NCI-H1436 treated with DMSO at 0.1 percent for 48 hours (cell line): ENCODE measurements at regions not wholly inside any gene's neighbourhood (a gene's known extent, or its start where the extent isn't known, plus 50 kb on each side); places are given as distances from the start of the nearest gene placed in this dataset.

Experiments
- DNase-seq: peaks from one replicate; lab custom pipeline; 2025; lab: John Stamatoyannopoulos, UW

DNA sequence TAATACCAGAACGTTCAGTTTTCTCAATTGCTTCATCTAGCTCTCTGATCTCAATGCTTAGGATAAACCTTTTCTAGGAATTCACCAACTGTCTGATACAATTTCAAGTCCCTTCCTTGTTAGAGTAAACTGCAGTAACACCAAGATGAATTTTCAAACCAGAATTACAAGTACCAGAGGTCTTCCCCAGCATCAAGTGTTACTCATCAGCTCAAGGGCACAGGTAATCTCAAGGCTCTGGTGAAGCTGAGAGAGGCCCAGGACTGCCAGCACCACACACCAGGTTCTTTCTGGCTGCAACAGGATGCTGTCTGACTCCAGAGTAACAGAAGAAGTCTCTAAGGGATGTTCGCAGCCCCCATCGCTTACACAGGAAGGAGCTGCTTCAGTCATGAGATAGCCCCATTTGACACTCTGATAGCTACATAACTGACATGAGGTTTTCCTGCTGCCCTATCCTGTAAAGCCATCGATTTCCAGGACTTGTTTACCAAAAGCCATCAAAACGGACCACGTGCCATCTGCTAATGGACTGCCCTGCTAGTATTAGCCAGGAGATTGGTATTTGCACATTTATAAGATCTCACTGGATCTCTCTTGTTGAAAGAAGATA lies 549.4 kb downstream of the UTRN start:
- DNase-seq = no peak

DNA sequence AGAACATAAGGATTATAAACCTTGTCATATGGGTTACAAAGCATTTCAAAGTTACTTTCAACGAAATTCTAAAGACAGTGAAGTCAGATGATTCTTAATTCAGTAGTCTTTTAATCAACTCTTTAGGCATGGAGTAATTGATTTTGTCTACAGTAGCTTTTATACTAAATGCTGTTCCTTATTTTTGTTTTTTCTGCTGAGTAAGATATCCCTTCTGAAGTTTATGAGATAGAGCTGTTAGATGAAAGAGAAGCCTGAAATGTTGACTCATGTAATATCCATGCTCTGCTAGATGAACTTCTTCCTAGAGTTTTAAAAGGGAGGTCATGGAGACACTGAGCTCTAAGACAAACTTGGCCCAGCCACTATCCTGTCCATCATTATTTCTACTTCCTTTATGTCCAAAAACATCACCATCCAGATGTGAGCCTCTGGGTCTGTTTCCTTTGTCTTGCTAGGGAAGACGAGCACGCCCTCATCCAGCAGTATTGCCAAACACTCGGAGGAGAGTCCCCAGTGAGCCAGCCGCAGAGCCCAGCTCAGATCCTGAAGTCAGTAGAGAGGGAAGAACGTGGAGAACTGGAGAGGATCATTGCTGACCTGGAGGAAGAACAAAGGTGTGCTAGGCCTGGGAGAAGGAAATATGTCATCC lies 550.3 kb downstream of the UTRN start:
- DNase-seq = no peak

- no peak for DNase-seq
These were observed 555.5 kb downstream of the UTRN start for GRCh38 chr6:144840619-144841018.

- DNase-seq = no peak
These were observed 558.6 kb downstream of the UTRN start for GRCh38 chr6:144843701-144844100.

DNA sequence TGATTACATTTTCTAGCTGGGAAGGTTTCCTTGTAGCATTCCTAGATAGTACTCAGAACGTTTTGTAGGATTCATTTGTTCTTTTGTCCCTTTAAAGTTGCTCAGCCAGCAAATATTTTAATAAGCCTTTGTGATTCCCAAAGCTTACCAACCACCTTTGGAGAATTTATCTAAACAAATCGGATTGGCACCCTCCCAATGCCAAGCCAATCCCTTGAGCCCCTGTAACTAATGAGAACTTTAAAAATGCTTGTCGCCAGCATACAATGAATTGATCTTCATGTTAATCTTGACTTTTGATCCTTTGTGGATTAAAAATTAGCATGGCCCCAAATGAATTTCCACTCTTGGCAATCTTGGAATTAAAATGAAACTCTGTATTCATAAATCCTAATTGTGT lies 559.5 kb downstream of the UTRN start:
- no peak for DNase-seq

DNA sequence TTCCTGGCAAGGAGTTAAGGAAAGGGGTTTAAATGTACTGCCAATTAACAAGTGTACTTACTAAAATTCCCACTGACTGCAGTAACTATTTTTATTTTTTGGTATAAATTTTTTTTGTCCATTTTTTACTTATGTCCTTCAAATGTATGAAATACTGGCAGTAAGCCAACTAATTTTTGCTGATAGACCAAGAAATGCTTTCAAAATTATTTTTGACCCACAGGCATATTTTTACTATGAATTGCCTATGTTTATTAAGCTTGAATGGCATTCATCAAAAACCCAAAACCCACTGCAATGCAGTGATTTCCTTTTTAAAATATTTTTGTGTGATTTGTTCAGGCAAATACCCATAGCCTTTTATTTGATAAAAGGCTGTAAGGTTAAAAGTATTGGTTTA lies 560.1 kb downstream of the UTRN start:
- DNase-seq = no peak

- no peak for DNase-seq
These were observed 562.8 kb downstream of the UTRN start for GRCh38 chr6:144847916-144848315.

DNA sequence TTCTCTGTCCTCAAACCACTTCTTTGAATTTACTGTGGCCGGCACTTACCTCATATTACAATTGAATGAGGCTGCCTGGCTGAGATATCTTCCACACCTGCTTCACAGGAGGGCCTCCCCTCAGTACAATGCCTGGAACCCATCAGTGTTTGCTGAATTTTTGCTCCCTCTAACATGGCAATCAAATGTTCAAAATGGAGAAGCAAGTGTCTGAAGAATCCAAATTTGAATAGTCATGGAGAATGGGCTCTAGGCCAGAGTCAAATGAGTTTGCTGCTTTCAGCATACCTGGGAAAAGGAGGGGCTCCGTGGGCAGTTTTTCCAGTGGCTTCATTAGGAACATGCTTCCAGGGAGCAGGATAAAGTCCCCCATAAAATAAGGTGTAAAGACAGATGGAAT lies 564.8 kb downstream of the UTRN start:
- DNase-seq = no peak

- DNase-seq = no peak
These were observed 568.5 kb downstream of the UTRN start for GRCh38 chr6:144853603-144854002.

DNA sequence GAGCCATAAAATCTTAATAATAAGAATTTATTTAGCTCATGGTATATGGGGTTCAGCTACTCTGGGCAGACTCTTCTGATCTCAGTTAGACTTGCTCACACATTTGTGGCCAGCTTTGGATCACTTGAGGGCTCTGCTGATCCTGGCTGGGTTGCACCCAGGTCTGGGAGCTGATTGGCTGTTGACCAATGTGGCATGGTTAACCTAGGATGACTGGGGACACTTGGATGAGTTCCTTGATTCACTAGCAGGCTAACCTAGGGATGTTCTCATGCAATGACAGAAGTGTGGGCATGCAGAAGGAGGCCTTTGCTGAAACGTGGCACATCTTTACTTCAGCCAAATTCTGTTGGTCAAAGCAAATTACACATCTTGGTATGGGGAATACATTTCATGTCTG lies 569.5 kb downstream of the UTRN start:
- no peak for DNase-seq

DNA sequence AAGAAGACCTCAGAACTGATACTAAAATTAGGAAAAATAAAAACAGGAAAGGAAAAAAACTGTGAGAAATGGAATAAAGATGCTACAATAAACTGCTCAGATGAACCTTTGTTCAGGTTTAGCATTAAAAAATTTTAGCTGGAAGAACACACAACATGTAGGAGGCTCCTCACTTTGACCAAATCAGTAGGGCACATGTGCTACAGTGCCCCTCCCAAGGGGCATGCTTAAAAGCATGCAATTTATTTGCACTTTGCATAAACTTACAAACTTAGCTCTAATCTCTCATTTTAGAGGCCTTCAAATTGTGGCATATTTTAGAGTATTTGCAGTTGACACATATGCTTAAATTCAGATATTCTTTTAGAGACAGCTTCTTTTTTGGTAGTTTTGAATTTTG lies 570.2 kb downstream of the UTRN start:
- no peak for DNase-seq

- no peak for DNase-seq
These were observed 570.8 kb downstream of the UTRN start for GRCh38 chr6:144855812-144856531.

DNA sequence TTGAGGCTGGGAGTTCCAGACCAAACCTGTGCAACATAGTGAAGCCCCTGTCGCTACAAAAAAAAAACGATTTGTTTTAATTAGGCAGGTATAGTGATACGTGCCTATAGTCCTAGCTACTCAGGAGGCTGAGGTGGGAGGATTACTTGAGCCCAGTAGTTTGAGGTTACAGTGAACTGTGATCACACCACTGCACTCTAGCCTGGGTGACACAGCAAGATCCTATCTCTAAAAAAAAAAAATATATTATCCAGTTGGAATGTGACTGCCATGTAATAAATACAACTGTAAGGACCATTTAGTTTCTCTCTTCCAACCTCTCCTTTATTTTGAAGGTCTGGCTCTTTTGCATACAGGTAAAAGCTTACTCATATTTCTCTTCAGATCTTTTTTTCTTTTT lies 571.5 kb downstream of the UTRN start:
- no peak for DNase-seq

DNA sequence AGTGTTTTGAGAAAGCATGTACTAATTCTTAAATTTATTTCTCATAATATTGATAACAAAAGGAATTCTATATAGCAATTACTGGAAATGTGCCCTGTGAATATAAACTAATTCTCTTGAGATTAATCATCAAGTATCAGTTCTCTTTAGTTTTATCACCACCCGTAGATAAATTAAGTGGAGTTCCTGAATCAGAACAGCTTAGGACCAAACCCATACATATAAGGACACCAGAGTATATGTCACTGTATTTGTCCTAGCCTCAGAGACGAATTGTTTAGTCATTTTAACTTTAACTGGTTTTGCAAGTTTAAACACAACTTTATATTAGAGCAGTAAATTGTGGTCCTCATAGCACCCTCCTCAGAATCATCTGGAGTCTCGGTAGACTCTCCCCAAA lies 572.0 kb downstream of the UTRN start:
- no peak for DNase-seq

GRCh38 chr6:144862769-144863168 lies 577.6 kb downstream of the UTRN start:
- DNase-seq = no peak

DNA sequence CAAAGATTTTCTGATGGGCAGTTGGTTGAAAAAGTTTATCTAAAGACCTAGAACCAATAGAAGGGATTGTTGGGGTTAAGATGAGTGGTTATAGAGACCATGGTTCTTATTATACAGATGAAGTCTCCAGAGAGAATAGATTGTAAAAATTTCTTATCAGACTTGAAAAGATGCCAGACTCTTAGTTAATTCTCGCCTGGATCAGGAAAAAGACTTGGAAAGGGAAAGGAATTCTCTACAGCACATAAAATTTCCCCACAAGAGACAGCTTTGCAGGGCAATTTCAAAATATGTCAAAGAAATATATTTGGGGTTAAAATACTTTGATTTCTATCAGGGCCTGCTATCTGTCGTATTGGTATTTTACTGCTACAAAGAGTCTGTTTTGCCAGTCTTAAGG lies 582.6 kb downstream of the UTRN start:
- no peak for DNase-seq

DNA sequence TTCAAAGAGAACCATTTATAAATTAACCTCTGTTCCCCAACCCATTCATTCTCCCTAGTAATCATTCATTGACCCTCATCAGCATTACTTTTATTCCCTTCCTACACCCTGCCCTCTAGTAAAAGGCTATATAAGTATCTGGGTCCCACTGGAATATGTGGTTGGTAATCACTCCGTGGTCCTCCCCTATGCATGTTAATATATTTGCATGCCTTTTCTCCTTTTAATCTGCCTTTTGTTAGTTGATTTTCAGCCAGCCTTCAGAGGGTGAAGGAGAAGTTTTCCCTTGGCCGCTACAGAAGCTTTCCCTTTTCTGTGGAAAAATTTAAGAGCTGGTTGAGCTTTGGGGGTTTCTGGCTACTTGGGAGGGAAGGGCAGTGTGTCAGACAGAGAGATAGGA lies 585.6 kb downstream of the UTRN start:
- no peak for DNase-seq

GRCh38 chr6:144873623-144874378 lies 588.7 kb downstream of the UTRN start:
- no peak for DNase-seq

DNA sequence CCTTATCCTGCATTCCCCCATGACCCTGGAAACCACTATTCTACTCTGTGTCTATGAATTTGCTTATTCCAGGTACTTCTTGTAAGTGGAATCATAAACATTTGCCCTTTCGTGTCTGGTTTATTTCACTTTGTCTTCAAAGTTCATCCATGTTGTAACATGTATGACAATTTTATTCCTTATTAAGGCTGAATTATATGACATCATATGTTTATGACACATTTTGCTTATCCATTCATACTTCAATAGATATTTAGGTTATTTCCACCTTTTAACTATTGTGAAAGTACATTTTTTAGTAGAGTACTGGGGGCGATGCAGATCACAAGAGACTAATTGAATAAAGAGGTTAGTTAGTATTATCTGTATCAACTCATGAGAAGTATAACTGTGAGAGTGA lies 591.6 kb downstream of the UTRN start:
- no peak for DNase-seq

- DNase-seq = no peak
These were observed 592.0 kb downstream of the UTRN start for GRCh38 chr6:144877118-144877517.

DNA sequence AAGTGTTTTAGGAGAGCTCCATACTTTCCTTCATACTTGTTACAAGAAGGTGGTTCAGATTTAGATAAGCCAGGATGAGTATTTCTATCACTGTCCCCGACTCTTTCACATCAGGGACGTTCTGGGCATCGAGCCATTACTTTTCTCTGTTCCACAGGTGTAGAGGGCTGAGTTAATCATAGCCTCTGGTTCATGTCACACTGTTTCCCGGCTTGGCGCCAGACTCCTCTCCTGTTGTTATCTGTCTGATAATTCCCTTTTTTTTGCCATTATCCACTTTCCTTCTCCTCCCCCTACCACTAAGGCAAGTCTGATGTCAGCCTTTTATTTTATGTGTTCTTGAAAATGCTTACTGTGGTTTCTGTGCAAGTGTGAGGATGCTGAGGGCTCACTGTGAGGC lies 593.4 kb downstream of the UTRN start:
- no peak for DNase-seq

- DNase-seq = no peak
These were observed 594.3 kb downstream of the UTRN start for GRCh38 chr6:144879436-144879835.

DNA sequence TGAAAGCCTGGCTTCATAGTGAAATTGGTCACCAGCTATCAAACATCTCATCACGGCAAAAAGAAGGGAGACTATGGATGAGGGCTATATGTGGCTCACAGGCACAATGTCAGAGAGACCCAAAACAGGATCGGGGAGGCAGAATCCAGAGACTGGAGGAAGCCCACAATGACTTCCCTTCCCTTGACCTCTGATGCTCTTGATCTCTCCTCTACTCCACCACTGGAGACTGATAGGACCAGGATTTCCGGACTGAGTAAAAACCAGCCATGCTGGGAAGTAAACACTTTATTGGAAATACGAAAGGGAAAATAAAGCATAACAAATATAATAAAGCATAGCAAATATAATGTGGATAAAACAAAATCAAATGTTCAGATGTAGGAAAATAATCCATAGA lies 597.3 kb downstream of the UTRN start:
- DNase-seq = no peak
